HG03558 (cell line): ENCODE measurements at regions not wholly inside any gene's neighbourhood (a gene's known extent, or its start where the extent isn't known, plus 50 kb on each side); places are given as distances from the start of the nearest gene placed in this dataset.

ENCODE experiments used
- ATAC-seq: cut with Tn5 transposase; IDR thresholded peaks from one replicate; pipeline ENCODE4 v1.9.1; 2021; ENCODE audit warnings: moderate number of reproducible peaks; ENCODE audit not compliant: unreplicated experiment; ENCODE audit errors: extremely low read depth

DNA sequence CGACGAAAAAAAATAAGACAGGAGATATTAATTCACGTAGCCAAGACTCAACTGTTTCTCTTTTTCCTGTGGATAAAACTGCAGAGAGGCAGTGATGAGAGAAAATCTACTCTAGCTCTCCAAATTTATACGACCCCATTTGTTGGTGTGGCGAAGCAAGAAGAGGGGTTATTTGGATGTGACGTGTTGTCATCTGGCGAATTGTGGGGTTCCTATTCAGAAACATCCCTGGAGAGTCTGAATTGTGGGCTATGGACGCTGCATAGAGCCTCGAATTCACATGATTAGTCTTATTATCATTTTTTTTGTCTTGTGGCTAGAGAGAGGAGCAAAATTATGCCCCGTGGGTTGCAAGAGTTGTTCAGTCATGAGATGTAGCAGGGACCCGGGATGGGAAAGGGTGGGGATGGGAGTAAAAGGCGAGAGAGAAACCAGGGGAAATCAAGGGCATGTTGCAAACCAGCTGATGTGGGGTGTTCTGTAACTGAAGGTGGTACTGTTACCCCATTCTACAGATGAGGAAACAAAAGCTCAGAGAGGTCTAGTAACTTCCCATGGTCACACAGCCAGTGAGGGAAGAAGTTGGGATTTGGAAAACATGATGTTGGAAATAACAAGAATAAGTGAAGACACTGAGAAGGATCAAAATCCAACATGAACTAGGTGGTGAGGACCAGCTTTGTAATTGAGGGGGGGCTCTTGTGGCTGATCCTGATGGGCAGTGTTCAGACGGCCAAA is 69.2 kb upstream of the SFMBT2 start:
- no peak for ATAC-seq

DNA sequence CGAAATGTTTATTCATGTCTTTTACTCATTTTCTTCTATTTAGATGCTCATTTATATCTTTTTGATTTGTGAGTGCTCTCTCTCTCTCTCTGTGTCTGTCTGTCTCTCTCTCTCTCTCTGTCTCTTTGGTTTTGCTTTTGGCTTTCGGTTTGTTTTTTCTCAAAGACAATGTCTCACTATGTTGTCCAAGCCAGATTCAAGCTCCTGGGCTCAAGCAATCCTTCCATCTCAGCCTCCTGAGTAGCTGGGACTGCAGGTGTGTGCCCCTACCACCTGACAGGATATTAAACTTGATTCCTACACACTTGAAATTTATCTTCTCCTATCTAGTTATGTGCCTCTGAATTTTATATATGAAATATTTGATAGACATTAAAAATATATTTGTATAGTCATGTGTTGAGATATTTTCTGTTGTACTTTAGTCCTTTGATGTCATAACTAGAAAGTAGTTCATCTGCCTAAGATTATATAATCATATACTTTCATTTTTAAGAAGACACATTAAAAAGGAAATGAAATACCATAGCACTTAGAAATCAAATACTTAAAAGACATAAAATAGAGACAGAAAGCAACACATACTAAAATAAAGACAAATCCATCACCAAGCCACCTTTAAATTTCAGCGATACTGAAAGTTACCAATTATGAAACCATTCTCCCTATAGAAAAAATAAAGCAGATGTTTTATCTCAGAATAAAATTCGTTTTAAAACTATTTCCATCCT is 68.1 kb upstream of the SFMBT2 start:
- no peak for ATAC-seq

- no peak for ATAC-seq
Observed at GRCh38 chr10:7477538-7478334, 66.9 kb upstream of the SFMBT2 start.

DNA sequence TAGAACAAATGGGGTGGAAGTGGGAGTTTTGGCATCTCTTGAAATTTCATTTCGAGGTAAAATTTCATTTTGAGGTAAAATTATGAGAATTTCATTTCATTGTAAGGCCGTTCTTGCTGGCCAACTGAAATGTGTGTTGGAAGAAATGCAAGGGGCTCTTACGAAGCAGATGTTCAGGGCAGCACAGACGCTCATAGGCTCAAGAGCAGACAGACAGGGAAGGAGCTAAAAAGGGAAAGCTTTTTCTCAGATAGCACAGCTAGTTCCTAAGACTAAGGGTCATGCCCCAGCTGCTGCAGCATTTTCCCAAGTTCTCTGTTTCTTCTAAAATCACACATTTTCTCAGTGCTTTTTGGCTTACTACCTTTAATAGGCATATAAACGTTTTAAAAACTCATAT is 65.1 kb upstream of the SFMBT2 start:
- ATAC-seq, result no peak

DNA sequence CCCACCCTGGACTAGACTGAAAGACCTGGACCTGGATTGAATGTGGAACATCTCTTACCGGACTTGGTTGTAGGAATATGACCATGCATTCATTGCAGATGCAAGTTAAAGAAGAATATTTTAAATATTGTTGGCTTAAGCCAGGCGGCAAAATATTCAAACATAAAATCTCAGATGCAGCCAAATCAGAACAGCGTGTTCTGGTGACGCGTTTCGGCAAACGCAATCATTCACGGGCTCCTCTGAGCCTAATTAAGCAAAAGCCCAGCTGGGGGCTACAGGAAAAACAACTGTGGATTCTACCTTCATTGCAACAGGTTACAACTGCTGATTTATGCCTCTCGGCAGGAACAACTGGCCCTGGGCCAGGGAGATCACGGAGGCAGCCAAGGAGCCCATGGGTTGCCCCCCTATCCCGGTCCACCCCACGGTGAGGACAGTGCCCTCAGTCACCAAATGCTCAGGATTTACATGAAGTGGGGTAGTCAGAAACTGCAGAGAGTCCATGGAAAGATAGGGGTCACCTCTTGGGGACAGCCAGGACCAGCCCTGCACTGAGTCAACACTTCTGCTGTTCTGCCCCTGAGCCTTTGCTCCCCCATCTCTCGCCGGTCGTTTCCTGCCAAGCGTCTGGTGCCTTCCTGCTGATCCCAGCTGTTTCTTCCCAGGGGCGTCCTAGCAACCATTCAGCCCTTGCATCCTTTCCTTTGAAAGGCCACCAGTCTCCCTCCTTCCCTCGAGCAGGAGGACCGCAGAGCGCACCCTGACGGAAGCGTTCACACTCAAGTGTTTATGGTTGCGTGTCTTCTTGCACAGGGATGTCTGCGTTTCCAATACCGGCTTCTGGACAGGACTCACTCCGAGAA is 64.4 kb upstream of the SFMBT2 start:
- ATAC-seq, result no peak

- no peak for ATAC-seq
Observed at GRCh38 chr10:7474388-7474787, 63.6 kb upstream of the SFMBT2 start.

DNA sequence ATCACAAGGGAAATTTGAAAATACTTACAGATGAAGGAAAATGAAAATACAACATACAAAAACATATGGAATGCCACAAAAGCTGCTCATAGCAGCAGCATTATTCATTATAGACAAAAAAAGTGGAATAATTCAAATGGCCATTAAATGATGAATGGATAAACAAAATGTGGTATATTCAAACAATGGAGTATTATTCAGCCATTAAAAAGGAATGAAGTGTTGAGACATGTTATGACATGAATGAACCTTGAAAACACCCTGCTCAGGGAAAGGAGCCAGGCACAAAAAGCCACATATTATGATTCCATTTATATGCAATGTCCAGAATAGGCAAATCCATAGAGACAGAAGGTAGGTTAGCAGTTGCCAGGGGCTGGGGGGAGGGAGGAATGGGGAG is 62.6 kb upstream of the SFMBT2 start:
- no peak for ATAC-seq

DNA sequence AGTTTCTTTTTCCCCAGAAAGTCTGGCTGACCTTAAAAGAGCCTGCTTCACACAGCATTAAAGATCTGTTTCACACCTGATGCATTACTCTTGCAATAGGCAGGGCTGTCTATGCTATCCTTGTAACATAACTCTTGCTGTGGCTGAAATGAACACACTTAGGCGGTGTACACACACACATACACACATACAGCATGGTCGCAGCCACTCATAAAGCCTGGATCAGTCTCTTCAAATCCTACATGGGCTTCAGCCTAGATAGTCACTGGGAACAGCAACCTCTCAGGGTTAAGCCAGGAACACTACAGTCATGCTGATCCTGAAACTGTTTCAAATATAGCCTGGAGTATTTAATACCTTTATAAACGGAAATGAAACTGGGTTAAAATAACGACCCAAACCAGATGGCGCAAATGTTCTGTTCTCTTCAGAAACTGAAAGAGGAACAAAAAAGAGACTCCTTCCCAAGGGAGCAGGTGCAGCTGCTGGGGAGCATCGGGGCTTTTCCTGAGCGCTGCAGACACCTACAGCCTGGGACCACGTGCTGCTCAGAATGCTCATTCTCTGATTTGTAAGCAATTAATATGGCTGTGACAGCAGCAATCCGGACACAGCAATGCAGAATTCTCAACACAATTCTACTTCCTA is 61.0 kb upstream of the SFMBT2 start:
- ATAC-seq, result peak; percentile 70

DNA sequence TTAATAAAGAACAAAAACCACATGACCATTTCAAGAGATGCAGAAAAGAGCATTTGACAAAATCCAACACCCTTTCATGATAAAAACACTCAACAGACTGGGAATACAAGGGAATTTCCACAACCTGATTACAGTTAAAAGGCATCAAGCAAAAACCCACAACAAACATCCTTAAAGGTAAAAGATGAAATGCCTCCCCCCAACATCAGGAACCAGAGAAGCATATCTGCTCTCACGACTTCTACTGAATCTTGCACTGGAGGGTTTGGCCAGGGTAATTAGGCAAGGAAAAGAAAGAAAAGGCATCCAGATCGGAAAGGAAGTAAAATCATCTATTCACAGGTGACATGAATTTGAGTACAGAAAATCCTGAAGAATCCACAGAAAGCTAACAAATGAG is 59.5 kb upstream of the SFMBT2 start:
- ATAC-seq, result no peak

DNA sequence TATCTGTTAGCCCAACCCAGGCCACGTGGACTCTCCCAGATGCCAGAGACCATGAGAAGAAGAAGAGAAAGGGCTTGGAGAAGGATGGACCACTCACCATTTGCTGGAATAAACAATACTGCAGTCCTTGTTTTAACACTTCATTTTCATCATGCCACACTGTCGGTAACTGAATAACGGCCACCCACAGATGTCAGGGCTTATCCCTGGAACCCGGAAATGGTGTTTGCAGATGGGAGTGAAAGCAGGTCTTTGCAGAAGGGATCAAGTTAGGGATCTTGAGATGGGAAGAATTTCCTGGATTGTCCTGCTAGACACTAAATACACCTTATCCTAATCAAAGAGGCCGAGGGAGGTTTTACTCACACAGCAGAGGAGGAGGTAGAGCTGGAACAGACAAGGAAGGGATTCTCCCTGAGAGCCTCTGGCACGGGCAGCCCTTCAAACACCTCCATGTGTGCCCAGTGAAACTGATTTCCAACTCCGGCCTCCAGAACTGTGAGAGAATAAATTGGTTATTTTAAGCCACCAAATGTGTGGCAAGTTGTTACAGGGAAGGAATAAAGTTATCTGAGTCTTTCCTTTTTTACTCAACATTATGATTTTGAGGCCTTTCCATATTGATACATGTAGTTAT is 56.3 kb upstream of the SFMBT2 start:
- ATAC-seq, result no peak

DNA sequence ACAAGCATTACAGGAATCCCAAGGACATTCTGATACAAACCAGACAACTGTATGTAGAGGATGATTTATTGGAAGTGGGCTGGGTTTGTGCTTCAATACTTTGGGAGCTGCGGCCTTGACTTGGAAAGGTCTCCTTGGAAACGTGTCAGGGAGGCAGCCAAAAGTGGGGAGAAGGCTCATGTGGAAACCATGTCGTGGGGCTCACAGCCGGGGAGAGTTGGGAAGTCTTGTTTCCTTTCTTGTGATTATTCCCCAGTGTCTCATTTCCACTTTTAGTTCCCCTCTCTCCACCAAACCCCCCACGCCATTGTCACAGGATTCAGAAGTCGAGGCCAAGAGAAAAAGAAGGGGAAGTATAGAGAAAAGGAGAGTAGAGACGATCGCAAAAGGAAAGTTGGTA is 53.9 kb upstream of the SFMBT2 start:
- ATAC-seq, result no peak
